MCF 10A (cell line): ENCODE measurements at regions not wholly inside any gene's neighbourhood (a gene's known extent, or its start where the extent isn't known, plus 50 kb on each side); places are given as distances from the start of the nearest gene placed in this dataset.

Experiments used
- BruUV-seq: library from RNA; stranded (reverse); fragments of 400-500 nt; replicated peaks from 2 replicates; lab custom pipeline; 2021; lab: Mats Ljungman, UMichigan
- CTCF ChIA-PET: fragments of 300-600 bp; sonication (Branson Sonifier 250); formaldehyde crosslinking; extraction: SDS; loops from one replicate; lab custom pipeline; 2021; ENCODE audit warnings: antibody characterized with exemption, inconsistent platforms; lab: Yijun Ruan, JAX
- POLR2A ChIA-PET: fragments of 300-600, 350-650 bp; sonication (Branson Sonifier 250); formaldehyde crosslinking; extraction: SDS; loops from one replicate; lab custom pipeline; 2020; ENCODE audit warnings: antibody characterized with exemption, inconsistent platforms; lab: Yijun Ruan, JAX
- DNase-seq: peaks from one replicate; pipeline ENCODE4 v3.0.0-alpha.2; 2018; ENCODE audit not compliant: unreplicated experiment
- H3K27ac Mint-ChIP-seq: one replicate; pipeline ENCODE4 v1.8.0; 2022; ENCODE audit warnings: mild to moderate bottlenecking, low read depth, mixed read lengths; ENCODE audit not compliant: unreplicated experiment
- H3K27me3 Mint-ChIP-seq: one replicate; pipeline ENCODE4 v1.8.0; 2022; ENCODE audit warnings: mixed read lengths; ENCODE audit not compliant: insufficient read depth, unreplicated experiment
- H3K36me3 Mint-ChIP-seq: one replicate; pipeline ENCODE4 v1.8.0; 2022; ENCODE audit warnings: mild to moderate bottlenecking, moderate library complexity, mixed read lengths; ENCODE audit not compliant: insufficient read depth, unreplicated experiment
- H3K4me1 Mint-ChIP-seq: one replicate; pipeline ENCODE4 v1.8.0; 2022; ENCODE audit warnings: mixed read lengths; ENCODE audit not compliant: insufficient read depth, unreplicated experiment
- H3K4me3 Mint-ChIP-seq: one replicate; pipeline ENCODE4 v1.8.0; 2022; ENCODE audit warnings: mild to moderate bottlenecking, moderate library complexity, mixed read lengths; ENCODE audit not compliant: unreplicated experiment
- H3K9me3 Mint-ChIP-seq: one replicate; pipeline ENCODE4 v1.8.0; 2022; ENCODE audit warnings: mixed read lengths; ENCODE audit not compliant: unreplicated experiment
- CTCF ChIP-seq: fragments of 200-600 bp; IDR thresholded peaks from one replicate; pipeline ENCODE4 v1.8.0; 2022; ENCODE audit warnings: antibody characterized with exemption, mild to moderate bottlenecking; ENCODE audit not compliant: unreplicated experiment
- intact Hi-C: fragments of 100-400 bp; cut with micrococcal nuclease; formaldehyde crosslinking; loops from 2 replicates; pipeline ENCODE4 v1.14.1; 2022

GRCh38 chr4:1542516-1543320 lies 136.5 kb upstream of the NKX1-1 start:
- DNase-seq: no peak
- H3K4me3 Mint-ChIP-seq: no peak overlapping the region
- no peaks in the 10 kb centered on the region for H3K9me3 Mint-ChIP-seq
- no peak for TF ChIP-seq CTCF
- peaks cover 8% of the 10 kb centered on the region for H3K27me3 Mint-ChIP-seq
- ChIA-PET POLR2A (interaction anchor here (0.7 kb wide), 1 partner anchor 30 kb away, joined by 3 read pairs; no protein-coding TSS in a partner anchor), CTCF (interaction anchor here (0.7 to 0.9 kb wide), 2 partner anchors 11 to 86 kb away, joined by 3 read pairs; no protein-coding TSS in a partner anchor)
- no peak overlapping the region for H3K27ac Mint-ChIP-seq
- H3K36me3 Mint-ChIP-seq: no peaks in the 10 kb centered on the region
- intact Hi-C loops: no loop called here
- BruUV-seq: no TSS peak
- no peaks in the 10 kb centered on the region for H3K4me1 Mint-ChIP-seq

GRCh38 chr4:1542226-1542490 lies 135.9 kb upstream of the NKX1-1 start:
- ChIA-PET CTCF (interaction anchor here (0.7 kb wide), 1 partner anchor 9 kb away, joined by 4 read pairs; no protein-coding TSS in a partner anchor), POLR2A (interaction anchor here (0.7 kb wide), 1 partner anchor 30 kb away, joined by 3 read pairs; no protein-coding TSS in a partner anchor)
- TF ChIP-seq CTCF: no peak
- no peak for DNase-seq
- Mint-ChIP-seq H3K4me3 (no peak overlapping the region), H3K4me1 (no peaks in the 10 kb centered on the region), H3K27me3 (peaks cover 3% of the 10 kb centered on the region), H3K27ac (no peak overlapping the region), H3K9me3 (no peaks in the 10 kb centered on the region), H3K36me3 (no peaks in the 10 kb centered on the region)
- BruUV-seq: no TSS peak
- intact Hi-C loops: no loop called here

- intact Hi-C loops: no loop called here
- no peaks in the 10 kb centered on the region for H3K36me3 Mint-ChIP-seq
- no TSS peak for BruUV-seq
- POLR2A ChIA-PET: interaction anchor here (0.7 kb wide), 1 partner anchor 31 kb away, joined by 3 read pairs; no protein-coding TSS in a partner anchor
- no peaks in the 10 kb centered on the region for H3K9me3 Mint-ChIP-seq
- TF ChIP-seq CTCF: no peak
- no peaks in the 10 kb centered on the region for H3K27me3 Mint-ChIP-seq
- CTCF ChIA-PET: interaction anchor here (0.7 kb wide), 1 partner anchor 10 kb away, joined by 4 read pairs; no protein-coding TSS in a partner anchor
- H3K4me3 Mint-ChIP-seq: no peak overlapping the region
- H3K27ac Mint-ChIP-seq: no peak overlapping the region
- H3K4me1 Mint-ChIP-seq: no peaks in the 10 kb centered on the region
- no peak for DNase-seq
These were observed 135.4 kb upstream of the NKX1-1 start for GRCh38 chr4:1541449-1542225.
